GM23338 (cell line): ENCODE measurements at regions not wholly inside any gene's neighbourhood (a gene's known extent, or its start where the extent isn't known, plus 50 kb on each side); places are given as distances from the start of the nearest gene placed in this dataset.

Experiments
- ATAC-seq: fragments of 200-7000 bp; cut with Tn5 transposase; 3 replicates; pipeline ENCODE4 v1.9.1; 2020
- DNase-seq: peaks from one replicate; pipeline ENCODE4 v3.0.0-alpha.2; 2015; ENCODE audit warnings: low spot score
- H2AFZ ChIP-seq: fragments of 200-600 bp; sonication (generic); 2 replicates; pipeline ENCODE4 v1.8.0; 2016; ENCODE audit warnings: antibody characterized with exemption, mild to moderate bottlenecking, moderate library complexity
- H3F3A ChIP-seq: fragments of 200-600 bp; sonication (generic); replicated peaks from 2 replicates; pipeline ENCODE4 v1.8.0; 2017; ENCODE audit warnings: antibody characterized with exemption, mixed run types, low read depth
- H3K27ac ChIP-seq: fragments of 200-600 bp; sonication (generic); 2 replicates; pipeline ENCODE4 v1.6.1; 2016; ENCODE audit warnings: low read depth
- H3K27me3 ChIP-seq: fragments of 200-600 bp; sonication (generic); 2 replicates; pipeline ENCODE4 v1.8.0; 2016; ENCODE audit warnings: mild to moderate bottlenecking, mixed run types, moderate library complexity; ENCODE audit not compliant: insufficient read depth
- H3K36me3 ChIP-seq: fragments of 200-600 bp; sonication (generic); 2 replicates; pipeline ENCODE4 v1.8.0; 2016; ENCODE audit warnings: mild to moderate bottlenecking; ENCODE audit not compliant: insufficient read depth
- H3K4me1 ChIP-seq: fragments of 200-600 bp; sonication (generic); 2 replicates; pipeline ENCODE4 v1.8.0; 2016; ENCODE audit warnings: mild to moderate bottlenecking, moderate library complexity; ENCODE audit not compliant: insufficient read depth
- H3K4me2 ChIP-seq: fragments of 200-600 bp; sonication (generic); 2 replicates; pipeline ENCODE4 v1.7.1; 2017; ENCODE audit warnings: mixed run types
- H3K4me3 ChIP-seq: fragments of 200-600 bp; sonication (generic); 2 replicates; pipeline ENCODE4 v1.6.1; 2016; ENCODE audit warnings: mixed run types
- H3K79me2 ChIP-seq: fragments of 200-600 bp; sonication (generic); replicated peaks from 2 replicates; pipeline ENCODE4 v1.8.0; 2017; ENCODE audit warnings: mild to moderate bottlenecking; ENCODE audit not compliant: insufficient read depth
- H3K9me2 ChIP-seq: fragments of 200-600 bp; sonication (generic); 2 replicates; pipeline ENCODE4 v1.8.0; 2017; ENCODE audit not compliant: insufficient read depth
- H4K20me1 ChIP-seq: fragments of 200-600 bp; sonication (generic); replicated peaks from 2 replicates; pipeline ENCODE4 v1.8.0; 2017; ENCODE audit warnings: mild to moderate bottlenecking; ENCODE audit not compliant: insufficient read depth
- H3K27ac Mint-ChIP-seq: 2 replicates; pipeline ENCODE4 v1.8.0; 2020; ENCODE audit warnings: inconsistent platforms, mild to moderate bottlenecking, moderate library complexity, mixed read lengths
- H3K27me3 Mint-ChIP-seq: 3 replicates; pipeline ENCODE4 v1.8.0; 2022; ENCODE audit warnings: low read depth, mild to moderate bottlenecking, moderate library complexity, mixed read lengths, inconsistent platforms; ENCODE audit not compliant: insufficient read depth, poor library complexity
- H3K36me3 Mint-ChIP-seq: 3 replicates; pipeline ENCODE4 v1.8.0; 2021; ENCODE audit warnings: low read depth, mild to moderate bottlenecking, inconsistent platforms, moderate library complexity, mixed read lengths
- H3K4me1 Mint-ChIP-seq: 3 replicates; pipeline ENCODE4 v1.8.0; 2020; ENCODE audit warnings: mild to moderate bottlenecking, inconsistent platforms, mixed read lengths
- H3K4me3 Mint-ChIP-seq: 3 replicates; pipeline ENCODE4 v1.8.0; 2021; ENCODE audit warnings: moderate library complexity, mild to moderate bottlenecking, inconsistent platforms, mixed read lengths
- H3K9me3 Mint-ChIP-seq: 3 replicates; pipeline ENCODE4 v1.8.0; 2020; ENCODE audit warnings: moderate library complexity, mild to moderate bottlenecking, inconsistent platforms, mixed read lengths
- CREB1 ChIP-seq: fragments of 250-450 bp; sonication (Bioruptor Pico); IDR thresholded peaks from 2 replicates; pipeline ENCODE4 v1.5.0; 2020; ENCODE audit warnings: low read depth, mild to moderate bottlenecking, moderate library complexity
- CTCF ChIP-seq, 2 experiments: fragments of 200-600 bp in 1 of 2; sonication (generic) in 1 of 2; conservative IDR thresholded peaks; 2 replicates each; pipeline versions ENCODE4 v1.5.1 to v1.6.1; 2016 to 2017; ENCODE audit warnings: antibody characterized with exemption in 2 of 2, low read depth in 2 of 2, mild to moderate bottlenecking in 2 of 2, moderate library complexity in 1 of 2
- EZH2phosphoT487 ChIP-seq: fragments of 200-600 bp; sonication (generic); IDR thresholded peaks from one replicate; pipeline ENCODE4 v1.8.1; 2018; ENCODE audit warnings: antibody characterized with exemption; ENCODE audit not compliant: unreplicated experiment
- JUNB ChIP-seq: IDR thresholded peaks from one replicate; pipeline ENCODE4 v1.6.1; 2016; ENCODE audit warnings: antibody characterized with exemption; ENCODE audit not compliant: unreplicated experiment
- NANOG ChIP-seq: IDR thresholded peaks from 2 replicates; pipeline ENCODE4 v1.6.1; 2016; ENCODE audit warnings: antibody characterized with exemption, borderline replicate concordance
- POLR2AphosphoS5 ChIP-seq: IDR thresholded peaks from 2 replicates; pipeline ENCODE4 v1.6.1; 2016; ENCODE audit warnings: antibody characterized with exemption, low read depth
- ZNF114 ChIP-seq: fragments of 250-450 bp; sonication (Bioruptor Pico); IDR thresholded peaks from 2 replicates; pipeline ENCODE4 v1.5.0; 2020; ENCODE audit warnings: mild to moderate bottlenecking, moderate library complexity
- ZNF331 ChIP-seq: fragments of 250-450 bp; sonication (Bioruptor Pico); IDR thresholded peaks from 2 replicates; pipeline ENCODE4 v1.5.0; 2020; ENCODE audit warnings: low read depth, mild to moderate bottlenecking, moderate library complexity
- TF ChIP-seq, protein P1 (sequence below): IDR thresholded peaks from 2 replicates; pipeline ENCODE4 v1.6.1; 2016; ENCODE audit warnings: antibody characterized with exemption
- TF ChIP-seq, protein P2 (sequence below): IDR thresholded peaks from one replicate; pipeline ENCODE4 v1.6.1; 2018; ENCODE audit warnings: antibody characterized with exemption; ENCODE audit not compliant: unreplicated experiment

GRCh38 chr9:28899267-28899666, 1326.0 kb upstream of the C9orf72 start:
- no peaks in the 10 kb centered on the region for H3K9me2 ChIP-seq
- H3K27me3 ChIP-seq = no peaks in the 10 kb centered on the region
- H3K4me2 ChIP-seq = no peak overlapping the region
- H3K27ac Mint-ChIP-seq = peak overlapping the region; percentile 9; the same call in 1 of the 2 replicates
- H4K20me1 ChIP-seq = no peaks in the 10 kb centered on the region
- DNase-seq (no peak), ATAC-seq (no peak)
- H3K36me3 Mint-ChIP-seq = peaks cover 6% of the 10 kb centered on the region; the same call in 2 of the 3 replicates
- H3K79me2 ChIP-seq = no peaks in the 10 kb centered on the region
- H2AFZ ChIP-seq = no peak overlapping the region
- no peak overlapping the region for H3K27ac ChIP-seq
- H3K4me3 Mint-ChIP-seq = no peak overlapping the region
- no peaks in the 10 kb centered on the region for H3F3A ChIP-seq
- TF ChIP-seq, protein P1, sequence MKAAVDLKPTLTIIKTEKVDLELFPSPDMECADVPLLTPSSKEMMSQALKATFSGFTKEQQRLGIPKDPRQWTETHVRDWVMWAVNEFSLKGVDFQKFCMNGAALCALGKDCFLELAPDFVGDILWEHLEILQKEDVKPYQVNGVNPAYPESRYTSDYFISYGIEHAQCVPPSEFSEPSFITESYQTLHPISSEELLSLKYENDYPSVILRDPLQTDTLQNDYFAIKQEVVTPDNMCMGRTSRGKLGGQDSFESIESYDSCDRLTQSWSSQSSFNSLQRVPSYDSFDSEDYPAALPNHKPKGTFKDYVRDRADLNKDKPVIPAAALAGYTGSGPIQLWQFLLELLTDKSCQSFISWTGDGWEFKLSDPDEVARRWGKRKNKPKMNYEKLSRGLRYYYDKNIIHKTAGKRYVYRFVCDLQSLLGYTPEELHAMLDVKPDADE = no peak
- TF ChIP-seq, protein P2, sequence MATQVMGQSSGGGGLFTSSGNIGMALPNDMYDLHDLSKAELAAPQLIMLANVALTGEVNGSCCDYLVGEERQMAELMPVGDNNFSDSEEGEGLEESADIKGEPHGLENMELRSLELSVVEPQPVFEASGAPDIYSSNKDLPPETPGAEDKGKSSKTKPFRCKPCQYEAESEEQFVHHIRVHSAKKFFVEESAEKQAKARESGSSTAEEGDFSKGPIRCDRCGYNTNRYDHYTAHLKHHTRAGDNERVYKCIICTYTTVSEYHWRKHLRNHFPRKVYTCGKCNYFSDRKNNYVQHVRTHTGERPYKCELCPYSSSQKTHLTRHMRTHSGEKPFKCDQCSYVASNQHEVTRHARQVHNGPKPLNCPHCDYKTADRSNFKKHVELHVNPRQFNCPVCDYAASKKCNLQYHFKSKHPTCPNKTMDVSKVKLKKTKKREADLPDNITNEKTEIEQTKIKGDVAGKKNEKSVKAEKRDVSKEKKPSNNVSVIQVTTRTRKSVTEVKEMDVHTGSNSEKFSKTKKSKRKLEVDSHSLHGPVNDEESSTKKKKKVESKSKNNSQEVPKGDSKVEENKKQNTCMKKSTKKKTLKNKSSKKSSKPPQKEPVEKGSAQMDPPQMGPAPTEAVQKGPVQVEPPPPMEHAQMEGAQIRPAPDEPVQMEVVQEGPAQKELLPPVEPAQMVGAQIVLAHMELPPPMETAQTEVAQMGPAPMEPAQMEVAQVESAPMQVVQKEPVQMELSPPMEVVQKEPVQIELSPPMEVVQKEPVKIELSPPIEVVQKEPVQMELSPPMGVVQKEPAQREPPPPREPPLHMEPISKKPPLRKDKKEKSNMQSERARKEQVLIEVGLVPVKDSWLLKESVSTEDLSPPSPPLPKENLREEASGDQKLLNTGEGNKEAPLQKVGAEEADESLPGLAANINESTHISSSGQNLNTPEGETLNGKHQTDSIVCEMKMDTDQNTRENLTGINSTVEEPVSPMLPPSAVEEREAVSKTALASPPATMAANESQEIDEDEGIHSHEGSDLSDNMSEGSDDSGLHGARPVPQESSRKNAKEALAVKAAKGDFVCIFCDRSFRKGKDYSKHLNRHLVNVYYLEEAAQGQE = no peak
- no peak for TF ChIP-seq CTCF (conservative IDR thresholded peaks at IDR 0.05; ENCODE audit: low read depth in 2 of 2)
- no peak overlapping the region for H3K4me3 ChIP-seq
- H3K4me1 Mint-ChIP-seq = peaks cover 14% of the 10 kb centered on the region; the same call in 2 of the 3 replicates
- no peaks in the 10 kb centered on the region for H3K36me3 ChIP-seq
- H3K27me3 Mint-ChIP-seq = no peaks in the 10 kb centered on the region
- peaks cover 12% of the 10 kb centered on the region; the same call in 1 of the 2 replicates for H3K4me1 ChIP-seq
- 0 out of 3 replicates have a peak, but pooled peaks cover 3% of the 10 kb centered on the region for H3K9me3 Mint-ChIP-seq

- Mint-ChIP-seq H3K27me3 (no peaks in the 10 kb centered on the region), H3K9me3 (0 out of 3 replicates have a peak, but pooled peaks cover 3% of the 10 kb centered on the region), H3K36me3 (peaks cover 6% of the 10 kb centered on the region; the same call in 2 of the 3 replicates), H3K4me3 (no peak overlapping the region), H3K27ac (no peak overlapping the region), H3K4me1 (peaks cover 15% of the 10 kb centered on the region; the same call in 2 of the 3 replicates)
- no peaks in the 10 kb centered on the region for H3K79me2 ChIP-seq
- H2AFZ ChIP-seq = no peak overlapping the region
- no peak overlapping the region for H3K4me3 ChIP-seq
- H4K20me1 ChIP-seq = no peaks in the 10 kb centered on the region
- no peak overlapping the region for H3K27ac ChIP-seq
- no peaks in the 10 kb centered on the region for H3K9me2 ChIP-seq
- peaks cover 13% of the 10 kb centered on the region; the same call in 1 of the 2 replicates for H3K4me1 ChIP-seq
- H3K4me2 ChIP-seq = no peak overlapping the region
- DNase-seq = no peak
- TF ChIP-seq POLR2AphosphoS5 (no peak), CREB1 (no peak), ZNF114 (CRISPR knock-in tag) (no peak), NANOG (no peak), ZNF331 (CRISPR knock-in tag) (no peak), EZH2phosphoT487 (no peak), JUNB (no peak)
- TF ChIP-seq, protein P2 = no peak
- no peaks in the 10 kb centered on the region for H3K36me3 ChIP-seq
- H3F3A ChIP-seq = no peaks in the 10 kb centered on the region
- ATAC-seq = no peak
- H3K27me3 ChIP-seq = no peaks in the 10 kb centered on the region
Measured at GRCh38 chr9:28899926-28900325, 1326.6 kb upstream of the C9orf72 start.
